Activated CD8-positive, alpha-beta T cell treated with anti-CD3 and anti-CD28 coated beads for 36 hours (primary cell): ENCODE measurements at regions not wholly inside any gene's neighbourhood (a gene's known extent, or its start where the extent isn't known, plus 50 kb on each side); places are given as distances from the start of the nearest gene placed in this dataset.

Experiments
- ATAC-seq: fragments of 200-7000 bp; cut with Tn5 transposase; one replicate; pipeline ENCODE4 v1.10.0; 2021; ENCODE audit warnings: mild to moderate bottlenecking, moderate library complexity
- CTCF ChIA-PET: fragments of 350-600 bp; sonication (Branson Sonifier 250); formaldehyde crosslinking; loops from one replicate; lab custom pipeline; 2021; ENCODE audit warnings: antibody characterized with exemption; lab: Charles Lee
- POLR2A ChIA-PET: fragments of 350-600 bp; sonication (Branson Sonifier 250); formaldehyde crosslinking; loops from one replicate; lab custom pipeline; 2021; ENCODE audit warnings: antibody characterized with exemption; lab: Charles Lee
- DNase-seq: peaks from one replicate; pipeline ENCODE4 v3.0.0-alpha.2; 2020
- H3K27ac Mint-ChIP-seq: one replicate; pipeline ENCODE4 v1.8.0; 2021; ENCODE audit warnings: mild to moderate bottlenecking, mixed read lengths
- H3K27me3 Mint-ChIP-seq: one replicate; pipeline ENCODE4 v1.8.0; 2021; ENCODE audit warnings: mixed read lengths
- H3K36me3 Mint-ChIP-seq: one replicate; pipeline ENCODE4 v1.8.0; 2021; ENCODE audit warnings: low read depth, mixed read lengths
- H3K4me1 Mint-ChIP-seq: one replicate; pipeline ENCODE4 v1.8.0; 2021; ENCODE audit warnings: low read depth, mixed read lengths
- H3K4me3 Mint-ChIP-seq: one replicate; pipeline ENCODE4 v1.8.0; 2021; ENCODE audit warnings: mild to moderate bottlenecking, moderate library complexity, mixed read lengths
- H3K9me3 Mint-ChIP-seq: one replicate; pipeline ENCODE4 v1.8.0; 2021; ENCODE audit warnings: mixed read lengths
- CTCF ChIP-seq: fragments of 200-600 bp; IDR thresholded peaks from one replicate; pipeline ENCODE4 v1.8.0; 2022; ENCODE audit warnings: antibody characterized with exemption, mild to moderate bottlenecking
- intact Hi-C: fragments of 100-400 bp; cut with micrococcal nuclease; formaldehyde crosslinking; loops from one replicate; pipeline ENCODE4 v1.10.0; 2022

- DNase-seq (no peak), ATAC-seq (no peak)
- no peaks in the 10 kb centered on the region for H3K4me1 Mint-ChIP-seq
- POLR2A ChIA-PET: no interaction called here
- no peak for TF ChIP-seq CTCF
- no peaks in the 10 kb centered on the region for H3K9me3 Mint-ChIP-seq
- H3K36me3 Mint-ChIP-seq: no peaks in the 10 kb centered on the region
- intact Hi-C loops: no loop called here
- no peak overlapping the region for H3K4me3 Mint-ChIP-seq
- no peak overlapping the region for H3K27ac Mint-ChIP-seq
- CTCF ChIA-PET: no interaction called here
- peaks cover 4% of the 10 kb centered on the region for H3K27me3 Mint-ChIP-seq
Observed at GRCh38 chr1:4147509-4147908, 247.4 kb upstream of the C1orf174 start.

- no peaks in the 10 kb centered on the region for H3K36me3 Mint-ChIP-seq
- DNase-seq (no peak), ATAC-seq (no peak)
- H3K4me3 Mint-ChIP-seq: no peak overlapping the region
- H3K4me1 Mint-ChIP-seq: no peaks in the 10 kb centered on the region
- H3K27ac Mint-ChIP-seq: no peak overlapping the region
- H3K27me3 Mint-ChIP-seq: no peaks in the 10 kb centered on the region
- ChIA-PET CTCF (no interaction called here), POLR2A (interaction anchor here (0.5 kb wide), 1 partner anchor 1221 kb away, joined by 3 read pairs; no protein-coding TSS in a partner anchor)
- intact Hi-C loops: no loop called here
- TF ChIP-seq CTCF: no peak
- H3K9me3 Mint-ChIP-seq: no peaks in the 10 kb centered on the region
Observed at GRCh38 chr1:4149281-4149680, 249.2 kb upstream of the C1orf174 start.

DNA sequence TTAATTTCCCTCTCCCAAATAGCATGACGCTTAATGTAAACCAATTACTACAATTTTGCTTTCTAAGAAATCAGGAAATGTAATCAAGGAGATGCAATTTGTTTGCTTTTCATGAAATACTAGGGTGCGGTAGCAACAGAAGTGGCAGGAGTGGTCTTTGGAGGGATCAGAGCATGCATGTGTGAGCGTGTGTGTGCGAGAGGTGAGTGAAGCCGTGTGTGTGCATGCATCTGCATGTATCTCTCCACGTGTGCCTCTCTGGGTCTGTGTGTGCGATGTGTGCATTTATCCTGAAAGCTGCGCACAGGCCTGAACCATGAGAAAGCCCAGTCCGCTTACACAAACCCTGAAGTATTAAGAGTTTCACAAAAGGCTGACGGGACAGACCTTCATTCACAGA is 249.8 kb upstream of the C1orf174 start:
- ChIA-PET POLR2A (interaction anchor here (0.5 kb wide), 1 partner anchor 1220 kb away, joined by 3 read pairs; no protein-coding TSS in a partner anchor), CTCF (no interaction called here)
- intact Hi-C loops: no loop called here
- H3K36me3 Mint-ChIP-seq: no peaks in the 10 kb centered on the region
- H3K27ac Mint-ChIP-seq: no peak overlapping the region
- ATAC-seq (no peak), DNase-seq (no peak)
- H3K4me1 Mint-ChIP-seq: no peaks in the 10 kb centered on the region
- H3K4me3 Mint-ChIP-seq: no peak overlapping the region
- no peaks in the 10 kb centered on the region for H3K9me3 Mint-ChIP-seq
- no peaks in the 10 kb centered on the region for H3K27me3 Mint-ChIP-seq
- no peak for TF ChIP-seq CTCF

DNA sequence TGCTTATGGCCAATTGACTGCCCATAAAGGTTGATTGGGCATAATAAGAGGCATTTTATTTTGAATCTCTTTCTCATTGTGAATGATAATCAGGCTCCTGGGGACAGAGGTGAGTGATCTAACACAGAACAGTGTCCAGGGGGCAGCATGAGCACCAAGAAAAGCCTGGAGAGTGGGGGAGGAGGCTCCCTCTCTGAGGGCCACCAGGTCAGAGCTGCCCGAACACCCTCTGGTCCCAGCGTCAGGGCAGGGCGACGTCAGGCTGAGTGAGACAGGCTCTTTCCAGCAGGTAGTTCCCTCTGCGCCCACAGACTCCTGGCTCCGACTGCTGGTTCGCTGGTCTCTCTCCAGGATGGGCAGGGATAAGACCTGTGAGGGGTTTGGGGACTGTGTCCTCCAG is 250.2 kb upstream of the C1orf174 start:
- Mint-ChIP-seq H3K4me1 (no peaks in the 10 kb centered on the region), H3K27me3 (no peaks in the 10 kb centered on the region), H3K27ac (no peak overlapping the region), H3K4me3 (no peak overlapping the region), H3K36me3 (no peaks in the 10 kb centered on the region), H3K9me3 (no peaks in the 10 kb centered on the region)
- no peak for TF ChIP-seq CTCF
- ChIA-PET CTCF (no interaction called here), POLR2A (no interaction called here)
- DNase-seq (no peak), ATAC-seq (no peak)
- intact Hi-C loops: no loop called here

DNA sequence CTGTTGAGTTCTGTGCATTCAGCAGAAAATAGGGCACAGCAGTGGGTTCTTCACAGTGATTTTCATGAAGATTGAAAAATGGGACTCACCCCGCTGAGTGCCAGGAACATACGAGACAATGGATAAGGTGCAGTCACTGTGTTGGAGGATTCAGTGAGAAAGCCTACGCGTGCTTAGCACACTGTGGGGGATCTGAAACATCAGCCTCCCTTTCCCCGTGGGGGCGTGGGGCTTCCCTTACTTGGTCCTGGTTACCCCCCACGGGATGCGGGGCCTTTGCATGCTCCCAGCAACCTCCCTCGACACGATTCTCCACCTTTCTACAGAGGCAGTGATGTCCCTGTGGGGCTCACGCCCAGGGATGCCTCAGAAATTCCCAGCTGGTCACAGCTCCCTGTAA is 252.2 kb upstream of the C1orf174 start:
- H3K27ac Mint-ChIP-seq: no peak overlapping the region
- no peaks in the 10 kb centered on the region for H3K27me3 Mint-ChIP-seq
- CTCF ChIA-PET: no interaction called here
- intact Hi-C loops: no loop called here
- DNase-seq: no peak
- POLR2A ChIA-PET: no interaction called here
- no peaks in the 10 kb centered on the region for H3K36me3 Mint-ChIP-seq
- H3K4me1 Mint-ChIP-seq: no peaks in the 10 kb centered on the region
- no peak for TF ChIP-seq CTCF
- no peaks in the 10 kb centered on the region for H3K9me3 Mint-ChIP-seq
- no peak for ATAC-seq
- H3K4me3 Mint-ChIP-seq: no peak overlapping the region
